ENCODE measurements at regions not wholly inside any gene's neighbourhood (a gene's known extent, or its start where the extent isn't known, plus 50 kb on each side); places are given as distances from the start of the nearest gene placed in this dataset.

DNA sequence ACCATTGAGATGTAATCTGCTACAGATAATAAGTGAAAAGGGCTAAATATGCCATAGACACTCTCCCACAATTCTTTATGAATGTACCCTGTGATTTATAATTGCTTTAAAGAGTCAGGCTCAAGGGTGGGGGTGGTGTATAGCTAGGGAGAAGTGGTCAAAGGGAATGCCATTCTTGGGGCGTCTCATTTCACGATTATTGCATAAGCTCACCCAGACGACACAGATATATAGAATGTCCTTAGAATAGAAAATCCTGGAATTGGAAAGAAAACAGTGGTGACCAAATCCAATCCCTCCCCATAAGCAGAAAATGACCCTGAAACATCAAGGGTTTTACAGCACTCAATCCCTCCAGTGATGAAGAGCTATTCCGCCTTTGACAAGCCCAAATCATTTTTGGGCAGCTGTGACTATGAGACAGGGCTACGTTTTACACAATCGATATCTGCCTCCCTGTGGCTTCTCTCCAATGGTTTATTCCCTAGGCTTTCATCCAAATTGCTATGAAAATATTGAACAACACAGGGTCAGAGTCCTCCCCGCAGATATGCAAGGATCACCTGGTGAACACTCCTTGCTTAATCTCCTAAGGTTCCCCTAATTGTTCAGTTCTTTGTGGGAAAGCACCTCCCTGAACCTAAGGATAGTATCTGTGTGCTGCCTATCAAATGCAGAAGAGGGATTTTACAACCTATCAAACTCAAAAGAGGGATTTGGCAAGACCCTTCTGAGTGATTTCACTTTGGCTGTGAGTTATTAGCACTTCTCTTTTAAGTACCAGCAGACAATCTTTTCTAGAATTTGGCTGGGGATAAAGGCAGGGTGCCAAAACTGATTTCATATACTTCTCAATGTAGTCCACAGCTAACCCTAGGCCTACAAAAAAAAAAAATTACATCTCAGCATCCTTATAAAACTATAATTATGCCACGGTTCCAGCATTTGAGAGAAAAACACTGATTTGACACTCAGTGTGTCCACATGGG is 144.9 kb upstream of the CDH6 start:
- DNase-seq = no peak

DNA sequence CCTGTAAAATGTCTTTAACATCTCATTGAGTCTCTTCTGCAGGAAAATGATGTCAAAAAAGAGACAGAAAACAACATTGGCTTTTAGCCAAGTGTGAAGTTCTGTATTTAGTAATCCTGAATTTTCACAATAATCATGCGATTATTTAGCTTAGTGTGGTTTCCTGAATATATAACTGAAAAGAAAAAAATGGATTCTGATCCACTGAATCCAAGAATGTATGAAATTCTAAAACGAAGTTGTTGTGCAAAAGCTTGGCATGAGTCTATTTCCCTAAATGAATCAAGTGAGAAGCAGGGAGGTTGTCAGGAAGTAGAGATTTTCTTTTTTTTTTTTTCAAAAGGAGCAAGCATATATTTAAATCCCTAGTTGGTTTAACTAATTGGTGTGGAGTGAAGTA is 145.9 kb upstream of the CDH6 start:
- DNase-seq = no peak

DNA sequence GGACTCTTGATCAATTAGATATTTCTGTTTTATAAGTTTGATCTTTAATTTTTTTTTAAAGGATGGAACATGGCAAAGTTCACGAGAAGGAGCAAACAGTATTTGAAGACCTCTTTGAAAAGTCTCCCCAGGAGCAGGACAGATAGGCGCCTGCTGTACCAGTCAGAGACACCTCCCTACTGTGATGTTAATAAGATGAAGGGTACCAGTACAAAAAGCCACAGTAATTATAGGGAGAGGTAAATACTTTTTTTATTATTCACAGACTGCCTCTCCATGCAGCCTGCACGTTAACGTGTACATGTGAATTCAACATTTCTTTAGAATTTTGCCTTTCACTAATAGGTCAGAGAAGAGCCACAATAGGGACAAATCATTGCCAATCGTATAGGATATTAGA is 146.5 kb upstream of the CDH6 start:
- no peak for DNase-seq

DNA sequence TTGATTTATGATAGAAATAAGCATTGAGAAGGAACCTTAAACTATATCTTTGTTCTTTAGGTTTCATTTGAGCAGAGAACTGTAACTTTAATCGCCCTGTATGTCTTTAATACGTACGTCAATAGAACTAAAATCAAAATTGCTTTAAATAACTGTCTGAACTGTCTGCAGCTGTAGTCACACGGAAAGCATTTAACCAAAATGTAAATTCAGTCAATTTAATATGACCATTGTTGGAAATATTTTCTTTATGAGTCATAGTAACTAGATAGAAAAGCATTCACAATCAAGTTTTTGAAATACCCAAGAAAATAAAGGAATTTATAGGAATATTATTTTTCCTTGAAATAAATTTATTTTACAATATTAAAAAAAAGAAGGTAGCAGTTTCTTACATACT is 157.1 kb upstream of the CDH6 start:
- DNase-seq = no peak

DNA sequence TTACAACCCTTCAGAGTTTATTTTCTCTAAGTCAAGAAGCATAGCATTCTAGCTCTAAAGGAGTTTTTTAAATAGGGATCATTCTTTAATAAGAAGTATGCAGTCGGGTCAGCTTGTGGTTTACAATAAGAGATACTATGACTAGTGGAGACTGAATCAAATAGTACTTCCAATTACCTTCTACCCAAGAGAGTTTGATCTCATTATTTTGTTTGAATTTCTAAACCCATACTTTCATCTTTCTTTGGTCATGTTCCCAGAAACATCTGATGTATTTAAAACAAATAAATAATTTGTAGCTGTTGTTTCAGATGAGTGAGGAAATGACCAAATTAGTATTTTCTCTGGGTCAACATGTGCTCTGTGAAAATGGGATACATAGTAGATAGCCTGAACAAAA is 160.2 kb upstream of the CDH6 start:
- DNase-seq = no peak

DNA sequence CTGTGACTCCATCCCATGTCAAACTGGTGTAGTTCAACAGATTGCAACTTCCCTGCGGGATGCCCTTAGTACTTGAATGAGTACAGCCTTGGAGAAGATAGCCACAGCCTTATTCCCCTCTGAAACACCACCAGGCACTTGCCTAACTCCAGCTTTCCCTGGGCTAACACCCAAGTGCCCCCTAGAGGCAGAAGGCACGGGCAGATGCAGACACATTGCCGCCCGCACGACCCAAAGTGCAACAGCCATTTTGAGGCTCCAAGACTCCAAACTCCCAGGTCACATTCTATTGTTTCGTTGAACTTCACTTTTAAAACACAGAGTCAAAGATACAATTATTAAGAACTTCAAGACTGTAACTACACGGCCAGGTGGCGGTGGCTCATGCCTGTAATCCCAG is 163.6 kb upstream of the CDH6 start:
- no peak for DNase-seq

DNA sequence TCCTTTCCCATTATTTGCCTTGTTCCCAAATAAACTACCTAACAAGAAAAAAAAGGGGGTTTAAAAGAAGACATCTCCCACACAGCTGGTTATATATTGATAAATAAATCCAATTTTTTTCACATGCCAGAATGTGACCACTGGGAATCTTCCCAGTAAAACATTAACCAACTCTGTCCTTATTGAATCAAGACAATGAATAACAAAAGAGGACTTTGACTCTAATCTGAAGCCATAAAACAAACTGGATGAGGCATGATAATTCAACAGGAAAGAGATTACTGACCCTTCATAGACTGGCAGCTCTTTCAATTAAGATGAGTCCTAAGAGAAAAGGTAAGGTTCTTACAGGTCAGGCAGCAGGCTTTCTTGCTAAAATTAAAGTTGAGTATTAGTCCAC is 165.8 kb upstream of the CDH6 start:
- no peak for DNase-seq

DNA sequence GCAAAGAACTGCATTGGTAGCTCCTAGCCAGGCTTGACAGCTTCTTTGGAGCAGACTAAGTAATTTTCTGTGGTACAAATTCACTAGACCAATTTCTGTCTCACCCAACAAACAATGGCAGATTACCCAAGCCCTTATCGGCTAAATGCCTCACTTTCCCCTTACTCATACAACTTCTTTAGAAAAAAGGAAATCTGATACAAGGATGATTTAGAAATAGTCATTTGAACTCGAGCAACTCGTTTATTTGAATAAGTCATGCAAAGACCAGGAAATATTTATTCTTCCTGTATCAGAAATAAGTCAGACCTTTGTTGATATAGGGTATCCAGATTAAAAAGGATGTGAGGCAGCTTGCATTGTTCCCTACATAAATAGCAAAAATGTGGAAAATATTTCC is 170.4 kb upstream of the CDH6 start:
- no peak for DNase-seq

DNA sequence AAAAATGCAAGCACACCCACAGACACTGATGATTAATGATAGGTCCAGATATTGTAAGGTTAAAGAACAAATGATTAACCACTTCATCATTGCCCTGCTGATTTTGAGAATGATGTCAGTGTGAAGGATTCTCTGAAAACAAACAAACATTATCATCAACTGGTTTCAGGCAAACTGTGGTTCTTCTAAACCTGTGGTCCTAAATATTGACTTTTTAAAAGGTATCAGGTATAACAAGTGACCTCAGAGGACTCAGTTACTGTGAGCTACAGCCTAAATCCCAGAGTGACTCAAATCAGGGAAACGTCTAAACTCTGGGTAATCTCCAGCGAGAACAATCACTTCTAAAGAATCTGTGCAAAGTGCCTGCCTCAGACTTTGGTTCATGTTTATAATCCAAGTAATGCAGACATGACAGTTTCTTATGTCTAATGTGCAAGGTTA is 172.3 kb upstream of the CDH6 start:
- no peak for DNase-seq

DNA sequence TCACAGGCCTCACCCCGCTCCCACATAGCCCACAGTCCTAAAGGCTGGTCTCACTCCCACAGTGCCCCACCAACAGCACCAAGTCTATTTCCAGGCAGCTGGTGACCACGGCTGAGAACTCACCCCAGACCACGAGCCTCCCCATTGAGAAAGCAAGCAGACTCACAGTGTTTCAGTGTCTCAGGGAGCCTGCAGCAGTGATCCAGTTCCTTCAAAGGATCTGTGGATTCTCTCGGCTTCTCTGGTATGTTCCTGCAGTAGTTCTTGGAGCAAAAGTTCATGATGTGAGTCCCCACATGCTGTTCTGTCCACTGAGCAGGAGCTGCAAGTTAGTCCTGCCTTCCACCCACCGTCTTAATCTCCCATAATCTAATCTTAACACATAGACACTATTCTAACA is 185.3 kb upstream of the CDH6 start:
- DNase-seq = no peak

DNA sequence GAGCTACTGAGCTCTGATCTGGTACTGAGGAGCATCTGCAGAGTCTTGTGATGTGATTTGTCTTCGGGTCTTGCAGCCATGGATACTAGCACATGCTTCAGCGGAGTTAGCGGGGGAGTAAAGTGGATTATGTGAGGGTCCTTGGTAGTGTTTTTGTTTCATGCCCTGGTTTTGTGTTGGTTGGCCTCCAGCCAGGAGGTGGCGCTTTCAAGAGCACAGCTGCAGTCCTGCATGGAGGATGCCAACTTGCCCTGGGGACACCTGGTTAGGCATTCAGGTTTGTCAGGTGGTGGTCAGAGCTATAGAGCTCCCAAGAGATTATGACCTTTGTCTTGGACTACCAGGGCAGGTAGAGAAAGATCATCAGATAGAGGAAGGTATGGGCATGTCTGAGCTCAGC is 185.8 kb upstream of the CDH6 start:
- no peak for DNase-seq

DNA sequence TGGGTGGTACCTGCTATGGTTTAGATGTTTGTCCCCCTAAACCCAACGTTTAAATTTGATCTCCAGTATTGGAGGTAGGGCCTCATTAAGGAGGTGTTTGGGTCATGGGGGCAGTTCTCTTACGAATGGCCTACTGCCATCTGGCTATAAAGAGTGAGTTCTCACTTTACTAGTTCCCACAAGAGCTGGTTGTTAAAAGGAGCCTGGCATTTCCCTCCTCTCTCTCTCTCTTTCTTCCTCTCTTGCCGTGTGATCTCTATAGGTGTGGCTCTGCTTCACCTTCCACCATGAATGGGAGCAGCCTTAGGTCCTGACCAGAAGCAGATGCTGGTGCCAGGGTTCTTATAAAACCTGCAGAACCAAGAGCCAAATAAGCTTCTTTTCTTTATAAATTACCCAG is 193.2 kb upstream of the CDH6 start:
- DNase-seq = no peak

DNA sequence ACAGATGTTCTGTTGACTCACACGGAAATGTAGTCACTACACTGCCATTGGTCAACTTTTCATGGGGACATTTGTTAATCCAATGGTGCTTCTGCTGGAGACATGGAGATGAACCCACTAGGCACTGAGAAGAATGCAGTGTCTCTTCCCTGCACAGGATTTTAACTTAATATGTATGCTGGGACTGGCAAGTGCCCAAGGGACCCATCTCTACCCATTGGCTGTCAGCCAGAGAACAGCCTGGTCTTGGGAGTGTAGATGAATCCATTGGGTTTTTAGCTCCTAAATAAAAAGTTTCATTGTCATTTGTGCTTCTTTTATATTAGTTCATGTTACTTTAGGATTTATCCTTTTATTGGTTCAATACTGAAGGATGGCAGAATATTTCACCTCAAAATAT is 195.8 kb upstream of the CDH6 start:
- no peak for DNase-seq

DNA sequence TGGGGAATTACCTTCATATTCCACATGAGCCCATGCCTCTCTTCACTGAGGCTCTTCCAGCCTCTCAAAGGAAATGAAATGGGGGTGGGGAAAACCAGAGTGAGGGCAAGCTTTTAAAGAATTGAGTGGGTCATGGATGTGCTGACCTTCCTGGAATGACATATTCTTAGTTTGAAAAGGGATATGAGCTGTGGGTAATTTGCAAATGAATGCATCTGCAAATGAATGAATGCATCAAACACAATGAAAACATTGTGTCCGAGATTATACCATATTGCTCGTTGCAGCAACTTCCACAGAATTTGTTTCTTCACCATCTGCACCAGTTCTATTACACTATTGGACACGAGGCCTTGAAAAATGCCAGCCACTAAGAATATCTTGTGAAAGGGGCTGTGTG is 198.6 kb upstream of the CDH6 start:
- DNase-seq = no peak

DNA sequence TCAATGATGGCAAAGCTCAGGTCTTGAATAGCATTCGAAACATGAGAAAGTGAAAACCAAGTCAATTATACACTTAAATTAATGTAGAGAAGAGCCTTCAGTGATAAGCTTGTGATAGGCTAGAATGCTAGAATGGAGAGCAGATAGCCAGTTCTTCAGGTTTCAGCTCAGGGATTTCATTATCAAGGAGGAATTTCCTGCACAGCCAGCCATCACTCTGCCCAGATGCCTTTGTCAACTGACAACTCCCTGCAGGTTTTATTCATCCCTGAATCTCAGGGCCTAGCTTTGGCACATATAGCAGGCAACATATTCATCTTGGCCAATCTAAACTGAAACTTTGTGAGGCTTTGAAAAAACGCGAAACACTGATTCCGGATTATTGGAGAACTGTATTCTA is 199.3 kb upstream of the CDH6 start:
- DNase-seq = no peak

DNA sequence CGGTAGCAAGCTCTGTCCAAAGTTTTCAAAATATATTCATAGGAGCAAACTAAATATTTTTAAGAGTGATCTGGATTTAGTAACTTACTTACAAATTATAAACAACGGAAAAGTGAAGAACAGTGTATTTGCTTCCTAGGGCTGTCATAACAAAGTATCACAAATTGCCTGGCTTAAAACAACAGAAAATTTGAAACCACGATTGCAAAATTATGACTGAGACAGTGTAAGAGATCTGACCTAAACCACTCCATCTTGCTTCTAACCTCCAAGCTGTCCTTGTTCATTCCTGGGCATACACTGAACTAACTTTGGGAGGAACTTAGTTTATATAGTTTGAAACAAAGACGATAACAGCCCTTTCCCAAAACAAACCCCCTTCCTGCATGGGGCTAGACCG is 202.0 kb upstream of the CDH6 start:
- no peak for DNase-seq

DNA sequence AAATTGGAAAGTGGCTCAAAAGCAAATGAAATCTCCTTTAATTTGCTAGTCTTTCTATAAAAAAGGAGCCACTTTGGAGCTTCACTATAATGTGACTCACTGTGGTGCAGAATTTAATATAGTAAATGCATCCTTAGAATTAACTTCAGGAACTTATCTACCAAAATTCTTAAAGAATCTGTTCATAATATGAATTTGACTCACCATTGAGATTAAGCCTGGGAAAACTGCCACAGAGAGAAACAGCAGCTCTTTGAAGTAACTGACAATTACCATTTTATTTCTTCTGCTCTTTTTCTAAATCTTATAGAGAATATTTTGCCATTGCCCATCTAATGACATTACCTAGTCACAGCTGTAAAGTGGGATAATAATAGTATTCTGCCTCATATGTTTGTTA is 211.9 kb upstream of the CDH6 start:
- no peak for DNase-seq

DNA sequence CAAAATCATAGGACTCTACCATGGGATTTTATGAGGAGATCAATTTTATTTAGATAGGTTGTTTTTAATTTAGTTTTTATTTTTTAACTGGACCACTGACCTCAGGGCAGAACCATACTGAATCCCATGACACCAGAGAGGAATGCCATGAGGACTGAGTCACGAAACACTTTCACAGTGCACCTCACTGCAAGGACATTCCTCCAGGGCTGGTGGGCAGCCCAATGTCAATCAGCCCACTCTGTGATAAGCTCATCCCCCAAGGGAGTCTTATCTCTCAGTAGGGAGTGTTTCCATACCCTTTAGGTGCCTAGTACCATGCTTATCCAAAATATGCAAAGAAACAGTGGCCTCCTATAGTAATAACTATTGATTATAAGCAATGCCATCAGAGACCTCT is 224.5 kb upstream of the CDH6 start:
- DNase-seq = no peak

DNA sequence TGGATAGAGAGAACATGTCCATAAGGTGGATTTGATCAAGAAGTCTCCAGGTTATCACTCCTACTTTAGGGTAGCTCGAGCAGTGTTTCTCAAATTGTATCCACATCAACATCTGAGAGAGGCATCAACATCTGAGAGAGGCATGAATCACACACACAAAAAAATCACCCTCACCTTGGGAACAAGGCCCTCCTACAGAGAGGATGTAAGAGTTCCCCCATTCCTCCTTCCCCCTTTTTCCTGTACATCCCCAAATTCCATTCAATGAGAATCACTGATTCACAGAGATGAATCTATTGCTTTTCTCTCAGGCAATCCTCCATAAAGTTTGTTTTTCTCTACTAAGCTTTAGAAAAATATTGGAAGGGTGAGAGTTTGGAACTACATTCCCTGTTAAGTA is 233.4 kb upstream of the CDH6 start:
- DNase-seq = no peak

DNA sequence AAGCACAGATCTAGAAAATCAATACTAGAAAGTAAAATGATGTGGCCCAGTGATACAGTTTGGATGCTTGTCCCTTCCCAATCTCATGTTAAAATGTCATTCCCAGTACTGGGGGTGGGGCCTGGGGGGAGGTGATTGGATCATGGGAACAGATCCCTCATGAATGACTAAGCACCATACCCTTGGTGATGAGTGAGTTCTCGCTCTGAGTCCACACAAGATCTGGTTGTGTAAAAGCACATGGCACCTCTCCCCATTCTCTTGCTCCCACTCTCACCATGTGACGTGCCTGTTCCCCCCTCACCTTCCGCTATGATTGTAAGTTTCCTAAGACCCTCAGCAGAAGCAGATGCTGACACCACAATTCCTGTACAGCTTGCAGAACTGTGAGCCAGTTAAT is 234.2 kb upstream of the CDH6 start:
- no peak for DNase-seq

DNA sequence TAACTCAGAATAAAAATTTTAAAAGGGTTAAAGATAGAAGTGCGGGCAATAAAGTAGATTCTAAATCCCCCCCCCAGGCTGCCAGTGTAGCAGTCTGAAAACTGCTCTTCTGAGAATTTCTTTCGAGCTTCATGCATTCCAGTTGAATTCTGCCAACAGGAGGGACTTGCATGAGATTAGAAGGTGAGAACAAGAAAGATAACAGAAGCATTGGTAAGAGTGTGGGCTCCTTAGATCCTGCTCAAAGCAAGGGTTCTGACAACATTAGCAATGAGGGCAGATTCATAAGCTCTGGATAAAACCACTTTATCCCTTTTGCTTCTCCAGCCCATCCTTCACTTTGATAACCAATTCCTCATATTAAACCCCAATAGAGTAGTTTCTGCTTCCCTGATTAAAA is 235.9 kb upstream of the CDH6 start:
- no peak for DNase-seq

DNA sequence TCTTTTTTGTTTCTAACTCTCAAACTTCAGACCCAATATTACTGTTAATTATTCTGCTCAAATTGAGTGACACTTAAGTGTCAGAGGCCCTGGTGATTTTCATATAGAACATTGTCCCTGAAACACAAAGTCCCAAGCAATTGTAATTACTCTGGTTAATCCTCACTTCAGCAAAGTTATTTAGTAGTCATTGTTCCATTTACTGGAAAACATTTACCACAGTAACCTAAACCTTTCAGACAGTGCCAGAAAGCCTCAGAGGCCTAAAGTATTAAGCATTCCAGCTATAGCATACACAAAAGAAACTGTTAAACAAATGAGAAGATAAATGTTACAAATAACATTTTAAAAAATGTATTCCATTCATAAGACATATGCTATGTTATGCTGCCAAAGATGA is 237.2 kb upstream of the CDH6 start:
- no peak for DNase-seq

DNA sequence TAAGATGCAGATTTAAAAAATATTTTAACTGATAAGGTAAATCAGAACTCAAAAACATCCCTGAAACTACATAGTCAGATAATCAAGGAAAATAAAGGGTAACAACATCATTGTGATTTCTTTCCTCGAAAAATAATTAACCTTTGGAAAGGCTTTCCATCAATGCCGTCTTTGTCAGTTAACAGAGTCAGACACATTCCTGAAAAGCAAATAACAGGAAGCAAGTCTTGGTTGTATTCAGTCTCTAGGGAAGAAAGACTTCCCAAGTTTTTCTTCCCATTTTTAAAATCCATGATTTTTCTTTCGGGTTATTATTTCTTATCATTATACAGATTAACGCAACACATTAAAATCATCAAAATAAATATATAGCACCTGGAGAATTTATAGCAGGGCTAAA is 256.4 kb upstream of the CDH6 start:
- no peak for DNase-seq

DNA sequence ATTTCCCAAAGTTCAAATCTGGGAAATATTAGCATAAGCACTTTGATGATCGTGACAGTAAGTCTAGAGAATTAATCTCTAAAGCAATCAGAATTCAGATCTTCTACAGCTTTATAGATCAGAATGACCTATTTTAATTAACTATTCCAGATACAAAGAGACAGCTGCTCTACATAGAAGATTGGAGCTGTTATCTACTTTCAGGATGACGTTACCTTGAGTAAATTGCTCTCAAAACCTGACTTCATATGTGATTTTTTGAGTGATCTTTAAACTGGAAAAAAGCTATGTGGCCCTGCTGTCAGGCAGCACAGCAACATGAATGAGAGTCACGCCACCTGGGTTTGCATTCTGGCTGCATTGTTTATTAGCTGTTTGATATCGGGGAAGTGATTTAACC is 259.9 kb upstream of the CDH6 start:
- DNase-seq = no peak
